ENCODE measurements at regions not wholly inside any gene's neighbourhood (a gene's known extent, or its start where the extent isn't known, plus 50 kb on each side); places are given as distances from the start of the nearest gene placed in this dataset.

GRCh38 chr22:46066691-46067090, 83.6 kb upstream of the PPARA start:
- no peak for TF ChIP-seq POLR2A (IDR thresholded peaks at IDR 0.05)
- TF ChIP-seq, protein P1, sequence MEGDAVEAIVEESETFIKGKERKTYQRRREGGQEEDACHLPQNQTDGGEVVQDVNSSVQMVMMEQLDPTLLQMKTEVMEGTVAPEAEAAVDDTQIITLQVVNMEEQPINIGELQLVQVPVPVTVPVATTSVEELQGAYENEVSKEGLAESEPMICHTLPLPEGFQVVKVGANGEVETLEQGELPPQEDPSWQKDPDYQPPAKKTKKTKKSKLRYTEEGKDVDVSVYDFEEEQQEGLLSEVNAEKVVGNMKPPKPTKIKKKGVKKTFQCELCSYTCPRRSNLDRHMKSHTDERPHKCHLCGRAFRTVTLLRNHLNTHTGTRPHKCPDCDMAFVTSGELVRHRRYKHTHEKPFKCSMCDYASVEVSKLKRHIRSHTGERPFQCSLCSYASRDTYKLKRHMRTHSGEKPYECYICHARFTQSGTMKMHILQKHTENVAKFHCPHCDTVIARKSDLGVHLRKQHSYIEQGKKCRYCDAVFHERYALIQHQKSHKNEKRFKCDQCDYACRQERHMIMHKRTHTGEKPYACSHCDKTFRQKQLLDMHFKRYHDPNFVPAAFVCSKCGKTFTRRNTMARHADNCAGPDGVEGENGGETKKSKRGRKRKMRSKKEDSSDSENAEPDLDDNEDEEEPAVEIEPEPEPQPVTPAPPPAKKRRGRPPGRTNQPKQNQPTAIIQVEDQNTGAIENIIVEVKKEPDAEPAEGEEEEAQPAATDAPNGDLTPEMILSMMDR (IDR thresholded peaks at IDR 0.05 in 4 of 5, conservative IDR thresholded peaks at IDR 0.05 in 1 of 5): no peak
